K562 (cell line): ENCODE measurements at regions not wholly inside any gene's neighbourhood (a gene's known extent, or its start where the extent isn't known, plus 50 kb on each side); places are given as distances from the start of the nearest gene placed in this dataset.

Experiments
- ATAC-seq: fragments of 200-7000 bp; cut with Tn5 transposase; 3 replicates; pipeline ENCODE4 v1.9.1; 2020; ENCODE audit warnings: moderate library complexity
- BruUV-seq: library from RNA; stranded (reverse); fragments of 400-500 nt; replicated peaks from 2 replicates; lab custom pipeline; 2021; lab: Mats Ljungman, UMichigan
- CTCF ChIA-PET: fragments of 300-600 bp; formaldehyde crosslinking; extraction: SDS; loops from one replicate; lab custom pipeline; 2021; ENCODE audit warnings: low intra/inter-chr PET ratio; lab: Yijun Ruan, JAX
- POLR2A ChIA-PET: fragments of 300-600, 350-650 bp; sonication (Branson Sonifier 250); formaldehyde crosslinking; extraction: SDS; loops from one replicate; lab custom pipeline; 2021; ENCODE audit warnings: antibody characterized with exemption, inconsistent platforms; lab: Yijun Ruan, JAX
- DNase-seq, 4 experiments: peaks; one replicate each; pipeline versions ENCODE4 v3.0.0 to v3.0.0-alpha.2; 2011 to 2018; ENCODE audit warnings: low spot score in 3 of 4, mixed read lengths in 3 of 4; ENCODE audit errors: extremely low read depth in 1 of 4
- FAIRE-seq: peaks from 2 replicates; lab custom pipeline; 2011; peaks lifted over from hg19 to GRCh38; lab: Jason Lieb, UNC
- H2AFZ ChIP-seq: 2 replicates; pipeline ENCODE4 v1.6.0; 2011; ENCODE audit warnings: low read depth, low read length, control low read depth, inconsistent platforms
- H3K27ac ChIP-seq: fragments of 200-600 bp; 3 replicates; pipeline ENCODE4 v1.8.0; 2011; ENCODE audit warnings: low read depth, mild to moderate bottlenecking, control low read depth, inconsistent platforms, low read length, moderate library complexity, mixed read lengths; ENCODE audit errors: extremely low read depth
- H3K27me3 ChIP-seq, 2 experiments: fragments of 300-600 bp in 1 of 2; 2 replicates in 1 of 2; 3 replicates in 1 of 2; pipeline versions ENCODE4 v1.6.0 to v1.8.0; 2011; ENCODE audit warnings: inconsistent platforms in 2 of 2, low read length in 2 of 2, mild to moderate bottlenecking in 1 of 2, mixed read lengths in 1 of 2, moderate library complexity in 1 of 2; ENCODE audit not compliant: control insufficient read depth in 2 of 2, insufficient read depth in 2 of 2
- H3K36me3 ChIP-seq: fragments of 300-600 bp; 3 replicates; pipeline ENCODE4 v1.8.0; 2011; ENCODE audit warnings: mild to moderate bottlenecking, low read length, inconsistent platforms; ENCODE audit not compliant: control insufficient read depth, insufficient read depth
- H3K4me1 ChIP-seq, 2 experiments: fragments of 200-600 bp in 1 of 2; replicated peaks in 1 of 2; 2 replicates in 1 of 2; 3 replicates in 1 of 2; pipeline versions ENCODE4 v1.5.1 to v1.8.0; 2011; ENCODE audit warnings: inconsistent platforms in 2 of 2, low read length in 2 of 2, mild to moderate bottlenecking in 1 of 2, mixed read lengths in 1 of 2, moderate library complexity in 1 of 2; ENCODE audit not compliant: control insufficient read depth in 2 of 2, insufficient read depth in 2 of 2
- H3K4me2 ChIP-seq: 2 replicates; pipeline ENCODE4 v1.6.1; 2011; ENCODE audit warnings: low read length, control low read depth, inconsistent platforms, mixed read lengths; ENCODE audit not compliant: insufficient read depth
- H3K4me3 ChIP-seq: fragments of 200-600 bp; sonication (generic), shearing (Covaris generic); 2 replicates; pipeline ENCODE4 v1.5.1; 2016; ENCODE audit warnings: control low read depth, inconsistent platforms
- H3K79me2 ChIP-seq: fragments of 200-600 bp; 3 replicates; pipeline ENCODE4 v1.8.0; 2011; ENCODE audit warnings: low read length, inconsistent platforms; ENCODE audit not compliant: control insufficient read depth, insufficient read depth
- H3K9ac ChIP-seq, 2 experiments: 2 replicates each; pipeline versions ENCODE4 v1.6.0 to v1.6.1; 2011; ENCODE audit warnings: low read depth in 2 of 2, low read length in 2 of 2, control low read depth in 1 of 2, inconsistent platforms in 1 of 2, mild to moderate bottlenecking in 1 of 2, mixed read lengths in 1 of 2; ENCODE audit not compliant: insufficient read depth in 1 of 2
- H3K9me1 ChIP-seq: one replicate; pipeline ENCODE4 v1.6.0; 2011; ENCODE audit warnings: inconsistent platforms, mild to moderate bottlenecking, low read length, moderate library complexity; ENCODE audit not compliant: control insufficient read depth, insufficient read depth
- H3K9me3 ChIP-seq: replicated peaks from 2 replicates; pipeline ENCODE4 v1.5.1; 2011; ENCODE audit warnings: low read depth, low read length, inconsistent platforms; ENCODE audit not compliant: control insufficient read depth, insufficient read depth
- H4K20me1 ChIP-seq: replicated peaks from 2 replicates; pipeline ENCODE4 v1.6.1; 2011; ENCODE audit warnings: low read length, inconsistent platforms, mixed read lengths; ENCODE audit not compliant: control insufficient read depth, insufficient read depth
- BRF1 ChIP-seq: IDR thresholded peaks from 3 replicates; pipeline ENCODE4 v1.6.1; 2011; ENCODE audit warnings: borderline replicate concordance, mild to moderate bottlenecking; ENCODE audit not compliant: insufficient read length; ENCODE audit errors: extremely low read depth
- CEBPB ChIP-seq: fragments of 450-650 bp; IDR thresholded peaks from 2 replicates; pipeline ENCODE4 v1.6.1; 2016; ENCODE audit warnings: missing genetic modification characterization, missing compliant biosample characterization
- COPS2 ChIP-seq: fragments of 450-650 bp; conservative IDR thresholded peaks from 2 replicates; pipeline ENCODE4 v1.6.1; 2016; ENCODE audit warnings: mild to moderate bottlenecking, moderate library complexity
- CREB3 ChIP-seq: fragments of 450-650 bp; conservative IDR thresholded peaks from 2 replicates; pipeline ENCODE4 v1.6.1; 2016; ENCODE audit warnings: missing genetic modification characterization, low read depth, mild to moderate bottlenecking, missing compliant biosample characterization, moderate library complexity
- DMBX1 ChIP-seq: fragments of 250-450 bp; sonication (Bioruptor Pico); IDR thresholded peaks from 2 replicates; pipeline ENCODE4 v1.8.0; 2022; ENCODE audit warnings: inconsistent platforms, mild to moderate bottlenecking, moderate library complexity, borderline replicate concordance
- JUNB ChIP-seq: fragments of 450-650 bp; formaldehyde crosslinking; conservative IDR thresholded peaks from 2 replicates; pipeline ENCODE4 v1.4.0; 2020; ENCODE audit warnings: mild to moderate bottlenecking
- RBM25 ChIP-seq: fragments of 200-400 bp; formaldehyde crosslinking; IDR thresholded peaks from 2 replicates; pipeline ENCODE4 v1.6.1; 2018; ENCODE audit warnings: low read length, low read depth, moderate library complexity; ENCODE audit not compliant: severe bottlenecking
- RFX1 ChIP-seq: fragments of 450-650 bp; IDR thresholded peaks from 2 replicates; pipeline ENCODE4 v1.6.1; 2016; ENCODE audit warnings: mild to moderate bottlenecking, moderate library complexity
- TCF3 ChIP-seq: sonication (generic); formaldehyde crosslinking; IDR thresholded peaks from 2 replicates; pipeline ENCODE4 v1.4.0; 2020; ENCODE audit warnings: mild to moderate bottlenecking, missing genetic modification reagents
- TEAD2 ChIP-seq: fragments of 450-650 bp; IDR thresholded peaks from 2 replicates; pipeline ENCODE4 v1.6.1; 2016; ENCODE audit warnings: missing genetic modification characterization, control low read depth, missing compliant biosample characterization
- ZNF282 ChIP-seq: sonication (generic); formaldehyde crosslinking; IDR thresholded peaks from 2 replicates; pipeline ENCODE4 v1.8.1; 2023; ENCODE audit warnings: missing genetic modification reagents
- ZNF316 ChIP-seq: fragments of 450-650 bp; IDR thresholded peaks from 2 replicates; pipeline ENCODE4 v1.6.1; 2016
- ZNF444 ChIP-seq: fragments of 250-450 bp; sonication (Bioruptor Pico); IDR thresholded peaks from 2 replicates; pipeline ENCODE4 v1.4.0; 2020; ENCODE audit warnings: mild to moderate bottlenecking, moderate library complexity
- ZNF507 ChIP-seq: conservative IDR thresholded peaks from 2 replicates; pipeline ENCODE4 v1.6.1; 2017; ENCODE audit warnings: missing genetic modification characterization, missing compliant biosample characterization
- WGBS: fragments of 100-300 bp; shearing (Covaris generic); methylation state at CpG from one replicate; pipeline ENCODE4 v1.1.6; 2016; ENCODE audit warnings: low coverage, mixed read lengths; ENCODE audit not compliant: insufficient coverage; ENCODE audit errors: missing lambda C conversion rate; 5-methylcytosine and 5-hydroxymethylcytosine counted together
- in situ Hi-C: fragments of 300-500 bp; cut with MboI; formaldehyde crosslinking; loops from 4 replicates; pipeline ENCODE4 v1.15.0; 2018; ENCODE audit warnings: inconsistent platforms, mixed read lengths
- intact Hi-C: fragments of 100-400 bp; cut with micrococcal nuclease; formaldehyde crosslinking; loops from 2 replicates; pipeline ENCODE4 v1.14.2; 2022
- TF ChIP-seq, protein P1 (sequence below): fragments of 250-450 bp; sonication (Bioruptor Pico); IDR thresholded peaks from 2 replicates; pipeline ENCODE4 v1.5.0; 2022; ENCODE audit warnings: mild to moderate bottlenecking

DNA sequence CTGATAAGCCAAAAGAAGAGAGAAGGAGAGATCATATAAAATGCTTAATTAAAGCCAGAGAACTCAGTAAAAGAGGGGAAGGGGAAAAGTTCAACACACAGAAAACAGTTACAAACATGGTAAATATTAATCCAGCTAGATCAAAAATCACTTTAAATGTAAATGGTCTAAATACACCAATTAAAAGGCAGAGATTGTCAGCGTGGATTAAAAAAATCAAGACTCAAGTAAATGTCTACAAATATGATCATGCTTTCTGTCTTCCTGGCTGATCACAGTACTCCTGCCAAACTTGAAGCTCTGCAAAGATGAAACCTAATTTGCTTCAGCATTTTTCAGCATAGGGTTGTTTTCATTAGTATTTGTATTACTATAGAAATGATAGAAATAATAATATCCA, 54.6 kb upstream of the RNF32 start:
- Histone ChIP-seq H3K36me3 (no peaks in the 10 kb centered on the region), H3K79me2 (no peaks in the 10 kb centered on the region), H4K20me1 (no peaks in the 10 kb centered on the region), H3K4me1 (no peaks in the 10 kb centered on the region), H3K4me3 (no peak overlapping the region), H3K4me2 (no peak overlapping the region), H2AFZ (no peak overlapping the region), H3K9me3 (no peaks in the 10 kb centered on the region), H3K27me3 (peaks cover 7 to 13% of the 10 kb centered on the region in 2 experiments; a peak in 3 of 5 replicates), H3K27ac (no peak overlapping the region), H3K9me1 (no peaks in the 10 kb centered on the region), H3K9ac (no peak overlapping the region)
- ATAC-seq: no peak
- no TSS peak for BruUV-seq
- ChIA-PET CTCF (no interaction called here), POLR2A (interaction anchor here (0.7 kb wide), 1 partner anchor 13 kb away, joined by 5 read pairs; no protein-coding TSS in a partner anchor)
- intact Hi-C loops (no loop called here), in situ Hi-C loops (no loop called here)
- no peak for FAIRE-seq
- no peak for DNase-seq
- TF ChIP-seq TCF3 (CRISPR knock-in tag) (no peak), ZNF507 (tag) (peak; percentile 87), DMBX1 (no peak), ZNF316 (no peak), JUNB (CRISPR knock-in tag) (no peak), CREB3 (tag) (no peak), BRF1 (no peak), ZNF444 (CRISPR knock-in tag) (no peak), CEBPB (tag) (no peak), RFX1 (no peak), TEAD2 (tag) (no peak), ZNF282 (CRISPR knock-in tag) (no peak), RBM25 (peak; percentile 9), COPS2 (no peak)
- TF ChIP-seq, protein P1, sequence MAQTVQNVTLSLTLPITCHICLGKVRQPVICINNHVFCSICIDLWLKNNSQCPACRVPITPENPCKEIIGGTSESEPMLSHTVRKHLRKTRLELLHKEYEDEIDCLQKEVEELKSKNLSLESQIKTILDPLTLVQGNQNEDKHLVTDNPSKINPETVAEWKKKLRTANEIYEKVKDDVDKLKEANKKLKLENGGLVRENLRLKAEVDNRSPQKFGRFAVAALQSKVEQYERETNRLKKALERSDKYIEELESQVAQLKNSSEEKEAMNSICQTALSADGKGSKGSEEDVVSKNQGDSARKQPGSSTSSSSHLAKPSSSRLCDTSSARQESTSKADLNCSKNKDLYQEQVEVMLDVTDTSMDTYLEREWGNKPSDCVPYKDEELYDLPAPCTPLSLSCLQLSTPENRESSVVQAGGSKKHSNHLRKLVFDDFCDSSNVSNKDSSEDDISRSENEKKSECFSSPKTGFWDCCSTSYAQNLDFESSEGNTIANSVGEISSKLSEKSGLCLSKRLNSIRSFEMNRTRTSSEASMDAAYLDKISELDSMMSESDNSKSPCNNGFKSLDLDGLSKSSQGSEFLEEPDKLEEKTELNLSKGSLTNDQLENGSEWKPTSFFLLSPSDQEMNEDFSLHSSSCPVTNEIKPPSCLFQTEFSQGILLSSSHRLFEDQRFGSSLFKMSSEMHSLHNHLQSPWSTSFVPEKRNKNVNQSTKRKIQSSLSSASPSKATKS: no peak
- WGBS: 4% methylated on average over 1 of the region's 1 CpG
